ENCODE measurements at regions not wholly inside any gene's neighbourhood (a gene's known extent, or its start where the extent isn't known, plus 50 kb on each side); places are given as distances from the start of the nearest gene placed in this dataset.

- Histone ChIP-seq H3K9me2 (ENCODE audit: low read depth, low read length) (no peaks in the 10 kb centered on the region), H3K9me3 (ENCODE audit: low read length) (no peaks in the 10 kb centered on the region), H2AFZ (ENCODE audit: low read length) (no peak overlapping the region), H3K27me3 (ENCODE audit: insufficient read depth, low read length) (no peaks in the 10 kb centered on the region), H3K4me2 (ENCODE audit: low read length) (no peak overlapping the region), H3K9ac (ENCODE audit: low read length) (no peak overlapping the region), H4K20me1 (ENCODE audit: insufficient read depth, low read length) (no peaks in the 10 kb centered on the region), H3K79me2 (ENCODE audit: insufficient read depth, low read length) (no peaks in the 10 kb centered on the region), H3K4me1 (ENCODE audit: insufficient read depth, low read length, severe bottlenecking) (peaks cover 7% of the 10 kb centered on the region), H3F3A (ENCODE audit: insufficient read depth, low read length) (no peaks in the 10 kb centered on the region), H3K27ac (ENCODE audit: low read depth, low read length, poor library complexity, severe bottlenecking) (no peak overlapping the region), H3K36me3 (ENCODE audit: insufficient read depth, low read length) (no peaks in the 10 kb centered on the region), H3K4me3 (ENCODE audit: low read depth, low read length, poor library complexity, severe bottlenecking) (no peak overlapping the region)
- TF ChIP-seq, protein P1, sequence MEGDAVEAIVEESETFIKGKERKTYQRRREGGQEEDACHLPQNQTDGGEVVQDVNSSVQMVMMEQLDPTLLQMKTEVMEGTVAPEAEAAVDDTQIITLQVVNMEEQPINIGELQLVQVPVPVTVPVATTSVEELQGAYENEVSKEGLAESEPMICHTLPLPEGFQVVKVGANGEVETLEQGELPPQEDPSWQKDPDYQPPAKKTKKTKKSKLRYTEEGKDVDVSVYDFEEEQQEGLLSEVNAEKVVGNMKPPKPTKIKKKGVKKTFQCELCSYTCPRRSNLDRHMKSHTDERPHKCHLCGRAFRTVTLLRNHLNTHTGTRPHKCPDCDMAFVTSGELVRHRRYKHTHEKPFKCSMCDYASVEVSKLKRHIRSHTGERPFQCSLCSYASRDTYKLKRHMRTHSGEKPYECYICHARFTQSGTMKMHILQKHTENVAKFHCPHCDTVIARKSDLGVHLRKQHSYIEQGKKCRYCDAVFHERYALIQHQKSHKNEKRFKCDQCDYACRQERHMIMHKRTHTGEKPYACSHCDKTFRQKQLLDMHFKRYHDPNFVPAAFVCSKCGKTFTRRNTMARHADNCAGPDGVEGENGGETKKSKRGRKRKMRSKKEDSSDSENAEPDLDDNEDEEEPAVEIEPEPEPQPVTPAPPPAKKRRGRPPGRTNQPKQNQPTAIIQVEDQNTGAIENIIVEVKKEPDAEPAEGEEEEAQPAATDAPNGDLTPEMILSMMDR (IDR thresholded peaks at IDR 0.05; ENCODE audit: low read length) = no peak
- no peak for TF ChIP-seq EZH2 (IDR thresholded peaks at IDR 0.05; ENCODE audit: borderline replicate concordance, low read length)
These were observed 178.5 kb downstream of the MACC1 start for GRCh38 chr7:20038676-20039075.

- Histone ChIP-seq H3K4me1 (ENCODE audit: insufficient read depth, low read length, severe bottlenecking) (peaks cover 26% of the 10 kb centered on the region), H3K27ac (ENCODE audit: low read depth, low read length, poor library complexity, severe bottlenecking) (no peak overlapping the region), H3K4me3 (ENCODE audit: low read depth, low read length, poor library complexity, severe bottlenecking) (no peak overlapping the region), H3K9me2 (ENCODE audit: low read depth, low read length) (no peaks in the 10 kb centered on the region), H3F3A (ENCODE audit: insufficient read depth, low read length) (no peaks in the 10 kb centered on the region), H3K4me2 (ENCODE audit: low read length) (no peak overlapping the region), H3K79me2 (ENCODE audit: insufficient read depth, low read length) (no peaks in the 10 kb centered on the region), H3K9me3 (ENCODE audit: low read length) (no peaks in the 10 kb centered on the region), H2AFZ (ENCODE audit: low read length) (no peak overlapping the region), H3K9ac (ENCODE audit: low read length) (no peak overlapping the region), H3K27me3 (ENCODE audit: insufficient read depth, low read length) (no peaks in the 10 kb centered on the region), H3K36me3 (ENCODE audit: insufficient read depth, low read length) (no peaks in the 10 kb centered on the region), H4K20me1 (ENCODE audit: insufficient read depth, low read length) (no peaks in the 10 kb centered on the region)
- TF ChIP-seq, protein P1 (IDR thresholded peaks at IDR 0.05; ENCODE audit: low read length) = peak; percentile 12; the same call in 1 of the 2 replicates
- no peak for TF ChIP-seq EZH2 (IDR thresholded peaks at IDR 0.05; ENCODE audit: borderline replicate concordance, low read length)
These were observed 181.8 kb downstream of the MACC1 start for GRCh38 chr7:20035279-20035875.

DNA sequence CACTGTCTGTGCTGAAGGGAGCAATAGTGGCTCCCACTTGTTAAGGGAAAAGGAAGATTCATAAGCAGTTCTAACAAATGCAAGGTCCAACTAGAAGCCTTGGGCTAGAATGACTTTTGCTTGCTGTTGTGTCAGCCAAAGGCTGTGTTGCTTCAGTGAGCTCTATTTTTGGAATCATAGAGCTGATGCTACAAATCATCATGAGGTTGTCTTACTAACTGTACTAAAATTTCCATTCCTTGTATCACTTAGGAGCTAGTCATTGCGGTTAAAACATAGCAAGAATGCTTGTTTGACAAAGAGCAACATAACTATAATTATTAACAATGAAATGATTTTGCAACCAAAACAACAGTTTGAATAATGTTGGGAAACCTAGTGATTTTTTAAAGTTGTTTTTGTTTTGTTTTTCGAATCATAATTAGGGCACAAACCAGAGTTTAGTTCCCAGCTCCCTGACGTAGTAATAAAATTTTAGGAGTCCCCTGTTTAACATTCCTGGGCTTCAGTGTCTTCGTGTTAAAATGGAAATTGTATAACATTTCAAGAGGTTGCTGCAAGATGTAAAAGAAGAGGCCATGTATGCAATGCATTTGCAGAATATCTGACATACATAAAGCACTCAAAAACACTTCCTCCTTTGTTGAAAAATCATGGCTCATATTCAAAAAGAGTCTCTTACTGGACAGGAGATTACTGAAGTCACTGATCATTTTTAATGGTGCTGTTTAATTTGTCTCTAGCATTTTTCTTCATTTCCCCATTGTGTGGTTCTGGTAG is 183.4 kb downstream of the MACC1 start:
- H2AFZ ChIP-seq (ENCODE audit: low read length) = no peak overlapping the region
- no peak overlapping the region for H3K9ac ChIP-seq (ENCODE audit: low read length)
- H3F3A ChIP-seq (ENCODE audit: insufficient read depth, low read length) = no peaks in the 10 kb centered on the region
- no peaks in the 10 kb centered on the region for H3K36me3 ChIP-seq (ENCODE audit: insufficient read depth, low read length)
- no peaks in the 10 kb centered on the region for H3K79me2 ChIP-seq (ENCODE audit: insufficient read depth, low read length)
- no peak overlapping the region for H3K27ac ChIP-seq (ENCODE audit: low read depth, low read length, poor library complexity, severe bottlenecking)
- H3K27me3 ChIP-seq (ENCODE audit: insufficient read depth, low read length) = no peaks in the 10 kb centered on the region
- H3K9me3 ChIP-seq (ENCODE audit: low read length) = no peaks in the 10 kb centered on the region
- H3K9me2 ChIP-seq (ENCODE audit: low read depth, low read length) = no peaks in the 10 kb centered on the region
- TF ChIP-seq EZH2 (IDR thresholded peaks at IDR 0.05; ENCODE audit: borderline replicate concordance, low read length) = no peak
- TF ChIP-seq, protein P1 (IDR thresholded peaks at IDR 0.05; ENCODE audit: low read length) = no peak
- H3K4me2 ChIP-seq (ENCODE audit: low read length) = 0 out of 2 replicates have a peak overlapping the region, but pooled peaks have one; percentile 4
- H3K4me3 ChIP-seq (ENCODE audit: low read depth, low read length, poor library complexity, severe bottlenecking) = no peak overlapping the region
- H4K20me1 ChIP-seq (ENCODE audit: insufficient read depth, low read length) = no peaks in the 10 kb centered on the region
- peaks cover 28% of the 10 kb centered on the region for H3K4me1 ChIP-seq (ENCODE audit: insufficient read depth, low read length, severe bottlenecking)
